Right ventricle myocardium inferior (tissue), 1 donor: ENCODE measurements at regions not wholly inside any gene's neighbourhood (a gene's known extent, or its start where the extent isn't known, plus 50 kb on each side); places are given as distances from the start of the nearest gene placed in this dataset.
A peak's percentile ranks its signal among the peaks of the same experiment; 100 is the strongest.

ENCODE experiments used
- ATAC-seq: fragments of 200-7000 bp; cut with Tn5 transposase; one replicate; pipeline ENCODE4 v1.9.1; 2020; ENCODE audit warnings: mild to moderate bottlenecking, moderate library complexity
- DNase-seq: peaks from one replicate; pipeline ENCODE4 v3.0.0; 2021; ENCODE audit errors: missing footprints
- intact Hi-C: fragments of 100-400 bp; cut with DNase I; formaldehyde crosslinking; loops from one replicate; pipeline ENCODE4 v1.11.0; 2022
- donor health status: DM: no; HTN: yes; CAD: no; lungs with severe emphysema.

- no peak for DNase-seq
- intact Hi-C loops: no loop called here
- no peak for ATAC-seq
Measured at GRCh38 chr6:78483553-78484197, 383.7 kb upstream of the IRAK1BP1 start.

DNA sequence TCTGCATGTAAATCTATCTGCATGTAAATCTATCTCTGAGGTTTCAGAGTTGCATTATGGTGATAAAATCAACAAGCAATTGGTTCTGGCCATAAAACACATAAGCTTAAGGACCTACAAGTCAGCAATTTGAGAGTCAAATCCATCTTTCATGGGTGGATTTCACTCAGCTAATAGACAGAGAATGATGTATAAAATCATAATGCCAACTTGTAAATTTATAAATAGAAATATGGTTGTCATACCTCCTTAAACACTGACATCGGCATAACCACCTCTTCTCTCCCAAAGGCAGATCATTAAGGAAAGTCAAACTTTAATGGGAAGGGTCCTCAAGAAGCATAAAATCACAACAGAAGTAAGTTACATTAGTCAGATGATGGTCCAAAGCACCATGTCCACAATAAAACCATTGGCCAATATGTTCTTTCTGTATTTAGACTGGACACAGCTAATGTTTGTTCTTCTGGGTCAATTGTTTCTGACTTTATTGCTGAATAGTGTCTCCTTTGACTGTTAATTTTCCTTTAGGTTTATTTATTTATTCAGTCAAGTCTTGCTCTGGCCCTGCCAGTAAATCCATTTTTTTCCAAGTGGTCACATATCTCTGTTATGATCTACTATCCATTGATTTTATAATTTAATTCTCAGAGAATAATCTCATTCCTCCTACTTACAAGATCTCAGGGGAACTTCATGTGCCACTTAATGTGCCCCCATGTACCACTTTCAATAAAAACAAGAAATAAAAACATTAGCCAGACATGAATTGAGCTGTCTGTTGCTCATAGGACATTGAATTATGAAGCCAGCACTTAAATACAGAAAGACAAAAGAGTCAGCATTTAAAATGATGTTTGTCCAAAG lies 382.9 kb upstream of the IRAK1BP1 start:
- DNase-seq (no peak), ATAC-seq (no peak)
- intact Hi-C loops: no loop called here

DNA sequence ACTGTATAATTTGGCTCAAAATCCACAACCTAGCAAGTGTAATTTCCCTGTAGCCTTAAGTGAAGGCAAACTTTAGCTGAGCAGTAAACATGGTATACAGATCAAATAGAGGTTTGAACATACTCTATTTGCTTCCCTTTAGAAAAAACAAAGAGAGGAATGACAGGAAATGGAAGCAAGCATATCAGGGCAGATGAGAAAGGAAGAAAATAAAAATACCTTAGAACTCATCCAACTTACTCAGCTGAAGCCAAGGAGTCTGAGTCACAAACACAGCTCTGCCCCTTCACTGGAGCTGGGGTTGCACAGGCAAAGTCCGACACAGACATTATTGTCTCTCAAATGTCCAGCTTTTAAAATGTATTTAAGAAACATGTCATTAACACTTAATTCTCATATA lies 379.9 kb upstream of the IRAK1BP1 start:
- no peak for DNase-seq
- intact Hi-C loops: no loop called here
- ATAC-seq: no peak

DNA sequence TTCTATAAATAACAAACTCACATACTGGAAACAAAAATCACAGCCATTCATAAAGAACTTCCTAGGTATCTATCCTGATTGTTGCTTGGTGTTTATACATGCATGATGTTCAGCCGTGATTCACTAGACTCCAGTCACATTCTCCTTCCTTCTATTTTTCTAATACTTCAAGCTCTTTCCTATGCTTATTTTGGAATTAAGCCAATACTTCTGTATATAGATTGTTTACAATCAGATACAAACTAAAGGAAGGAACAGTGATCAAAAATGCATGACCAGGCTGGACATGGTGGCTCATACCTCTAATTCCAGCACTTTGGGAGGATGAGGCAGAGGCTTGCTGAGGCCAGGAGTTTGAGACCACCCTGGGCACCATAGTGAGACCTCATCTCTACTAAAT lies 377.5 kb upstream of the IRAK1BP1 start:
- no peak for ATAC-seq
- DNase-seq: peak; percentile 20
- intact Hi-C loops: no loop called here

DNA sequence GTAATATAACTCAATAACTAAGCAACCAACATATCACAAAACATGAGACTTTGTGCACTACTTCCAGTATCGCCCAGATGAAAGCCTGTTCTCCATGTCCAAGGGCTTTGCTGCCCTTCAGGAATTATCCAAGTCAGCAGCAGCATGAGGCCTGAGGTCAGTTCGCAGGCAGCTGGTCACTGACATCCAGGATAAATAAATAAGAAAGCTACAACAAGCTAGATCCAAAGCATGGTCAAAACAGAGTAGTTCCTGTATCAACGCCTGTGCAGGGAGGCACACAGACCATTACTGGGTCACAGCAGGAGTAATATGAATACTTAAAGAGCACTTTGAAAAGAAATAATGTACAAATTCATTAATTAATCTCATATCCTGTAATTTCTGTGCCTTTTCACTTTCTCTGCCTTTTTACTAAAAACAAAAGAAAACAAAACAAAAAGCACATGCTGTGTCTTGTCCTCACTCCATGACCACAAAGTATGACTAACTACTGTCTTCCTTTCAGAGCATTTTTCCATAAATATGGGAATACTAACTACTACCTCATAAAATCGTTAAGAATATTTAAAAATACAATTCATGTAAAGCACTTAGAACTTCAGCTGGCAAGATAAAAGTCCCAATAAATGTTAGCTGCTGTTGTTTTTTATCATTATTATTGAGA lies 374.9 kb upstream of the IRAK1BP1 start:
- DNase-seq: no peak
- no peak for ATAC-seq
- intact Hi-C loops: no loop called here

GRCh38 chr6:78500299-78501089 lies 366.9 kb upstream of the IRAK1BP1 start:
- DNase-seq (no peak), ATAC-seq (no peak)
- intact Hi-C loops: no loop called here

GRCh38 chr6:78502386-78502887 lies 364.9 kb upstream of the IRAK1BP1 start:
- intact Hi-C loops: no loop called here
- no peak for DNase-seq
- no peak for ATAC-seq

- ATAC-seq: no peak
- intact Hi-C loops: no loop called here
Measured at GRCh38 chr6:78505178-78505577, 362.2 kb upstream of the IRAK1BP1 start.

DNA sequence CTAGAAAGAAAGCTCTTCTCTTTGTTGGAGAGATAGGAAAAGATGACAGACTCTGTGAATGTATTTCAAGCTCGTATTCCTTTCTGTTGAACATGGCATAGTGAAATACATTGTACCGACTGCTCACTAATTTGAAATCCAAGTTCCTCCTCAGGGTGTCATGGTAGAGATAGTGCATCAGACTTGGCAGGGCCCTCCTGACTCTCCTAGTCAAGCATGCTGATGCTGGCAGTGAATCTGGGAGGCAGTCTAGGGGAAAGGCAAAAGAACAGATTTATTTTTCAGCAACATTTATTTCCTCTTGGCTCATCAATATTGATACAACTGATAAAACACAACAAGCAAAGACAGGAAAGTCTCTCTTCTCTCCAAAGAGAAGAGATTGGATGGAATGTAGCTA lies 356.3 kb upstream of the IRAK1BP1 start:
- no peak for ATAC-seq
- intact Hi-C loops: no loop called here

More at GRCh38 chr6:78505178-78505577, 362.2 kb upstream of the IRAK1BP1 start:
- peak; percentile 15 for DNase-seq

GRCh38 chr6:78513856-78514255 lies 353.5 kb upstream of the IRAK1BP1 start:
- intact Hi-C loops: no loop called here
- no peak for DNase-seq
- ATAC-seq: no peak

More for the DNA sequence above, 356.3 kb upstream of the IRAK1BP1 start:
- DNase-seq: no peak

- DNase-seq (no peak), ATAC-seq (no peak)
- intact Hi-C loops: no loop called here
Measured at GRCh38 chr6:78515271-78515670, 352.1 kb upstream of the IRAK1BP1 start.

DNA sequence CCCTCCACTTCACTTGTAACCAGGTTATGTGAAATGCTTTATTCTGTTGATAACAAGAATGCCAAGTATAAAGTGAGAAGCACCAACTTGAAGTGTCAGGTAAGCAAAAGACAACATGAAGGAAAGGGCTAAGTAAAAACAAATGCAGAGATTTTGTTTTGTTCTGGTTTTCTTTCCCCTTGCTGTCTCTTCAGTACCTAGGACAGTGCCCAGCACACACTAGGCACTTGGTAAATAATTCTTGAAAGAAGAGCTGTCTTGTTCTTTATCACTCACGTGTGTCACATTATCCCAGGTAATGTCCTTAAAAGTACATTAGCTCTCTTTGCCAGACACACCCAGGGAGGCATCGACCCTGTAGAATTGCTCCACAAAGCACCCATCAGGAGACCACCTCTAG lies 350.0 kb upstream of the IRAK1BP1 start:
- ATAC-seq (no peak), DNase-seq (no peak)
- intact Hi-C loops: no loop called here

DNA sequence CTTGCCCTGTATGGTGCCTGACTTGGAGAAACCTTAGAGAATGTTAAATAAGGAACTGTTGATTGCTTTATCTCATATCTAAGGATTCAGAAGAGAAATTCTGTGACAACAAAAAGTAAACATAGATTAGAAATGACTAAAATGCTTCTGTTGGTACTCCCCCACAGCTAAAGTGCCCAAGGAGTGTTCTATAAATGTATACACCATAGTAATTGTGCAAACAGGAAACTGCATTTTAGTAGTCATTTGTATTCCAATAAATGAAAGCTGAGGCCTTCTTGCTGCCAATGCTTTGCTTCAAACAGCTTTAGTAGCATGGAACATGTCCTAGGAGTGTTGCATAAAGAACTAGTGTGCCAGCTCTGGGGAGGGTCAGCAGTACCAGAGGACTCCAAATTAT lies 343.7 kb upstream of the IRAK1BP1 start:
- ATAC-seq (no peak), DNase-seq (no peak)
- intact Hi-C loops: no loop called here

- no peak for ATAC-seq
- intact Hi-C loops: no loop called here
- no peak for DNase-seq
Measured at GRCh38 chr6:78525976-78526375, 341.4 kb upstream of the IRAK1BP1 start.

DNA sequence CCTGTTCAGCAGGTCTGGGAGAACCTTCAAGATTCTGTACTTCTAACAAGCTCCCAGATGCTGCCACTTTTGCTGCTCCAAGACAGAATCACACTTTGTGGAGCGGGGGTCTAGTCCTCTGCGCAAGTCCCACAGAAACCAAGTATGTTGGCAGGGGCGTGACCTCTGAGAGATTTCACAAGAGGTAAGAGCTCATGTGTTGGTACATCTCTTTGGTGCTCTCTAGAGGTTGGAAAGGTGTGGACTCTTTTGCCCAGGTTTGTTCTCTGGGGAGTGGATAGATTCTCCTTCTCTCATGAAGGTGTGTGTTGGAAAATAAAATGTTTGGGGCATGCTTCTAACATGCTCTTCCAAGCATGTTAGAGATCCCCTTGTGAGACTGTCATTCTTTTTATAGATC lies 340.9 kb upstream of the IRAK1BP1 start:
- DNase-seq (no peak), ATAC-seq (no peak)
- intact Hi-C loops: no loop called here

GRCh38 chr6:78528926-78529325 lies 338.4 kb upstream of the IRAK1BP1 start:
- intact Hi-C loops: no loop called here
- DNase-seq (no peak), ATAC-seq (no peak)

- intact Hi-C loops: no loop called here
- ATAC-seq: no peak
- no peak for DNase-seq
Measured at GRCh38 chr6:78530208-78530607, 337.1 kb upstream of the IRAK1BP1 start.

GRCh38 chr6:78533426-78533825 lies 333.9 kb upstream of the IRAK1BP1 start:
- intact Hi-C loops: no loop called here
- no peak for DNase-seq
- ATAC-seq: no peak

DNA sequence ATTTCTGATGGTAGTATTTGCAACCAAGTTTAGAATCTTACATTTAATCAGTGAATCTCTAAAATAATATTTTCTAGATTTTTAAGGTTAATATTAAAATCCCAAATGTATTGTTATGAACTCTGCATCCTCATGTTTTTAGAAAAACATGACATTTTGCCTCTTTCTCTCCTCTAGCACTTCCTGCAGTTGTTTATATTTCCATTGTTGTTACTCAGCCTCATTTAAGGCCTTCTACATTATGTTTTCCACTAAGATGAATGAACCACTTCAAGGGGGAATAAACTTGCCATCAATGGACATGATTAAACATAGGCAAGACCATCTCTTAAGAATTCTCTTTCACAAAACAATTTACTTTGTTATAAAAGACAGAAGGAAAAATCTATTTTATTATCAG lies 333.5 kb upstream of the IRAK1BP1 start:
- intact Hi-C loops: no loop called here

More for the DNA sequence above, 333.5 kb upstream of the IRAK1BP1 start:
- no peak for ATAC-seq
- DNase-seq: no peak
